GM21526 (cell line): ENCODE measurements at regions not wholly inside any gene's neighbourhood (a gene's known extent, or its start where the extent isn't known, plus 50 kb on each side); places are given as distances from the start of the nearest gene placed in this dataset.
"Not testable (repeated sequence)": the region's sequence is repeated elsewhere in the genome, so short reads cannot be mapped to it uniquely, and the experiment has no call there.

ENCODE experiments used
- ATAC-seq: cut with Tn5 transposase; IDR thresholded peaks from one replicate; pipeline ENCODE4 v1.9.1; 2021; ENCODE audit warnings: moderate library complexity; ENCODE audit not compliant: unreplicated experiment, low FRiP score

DNA sequence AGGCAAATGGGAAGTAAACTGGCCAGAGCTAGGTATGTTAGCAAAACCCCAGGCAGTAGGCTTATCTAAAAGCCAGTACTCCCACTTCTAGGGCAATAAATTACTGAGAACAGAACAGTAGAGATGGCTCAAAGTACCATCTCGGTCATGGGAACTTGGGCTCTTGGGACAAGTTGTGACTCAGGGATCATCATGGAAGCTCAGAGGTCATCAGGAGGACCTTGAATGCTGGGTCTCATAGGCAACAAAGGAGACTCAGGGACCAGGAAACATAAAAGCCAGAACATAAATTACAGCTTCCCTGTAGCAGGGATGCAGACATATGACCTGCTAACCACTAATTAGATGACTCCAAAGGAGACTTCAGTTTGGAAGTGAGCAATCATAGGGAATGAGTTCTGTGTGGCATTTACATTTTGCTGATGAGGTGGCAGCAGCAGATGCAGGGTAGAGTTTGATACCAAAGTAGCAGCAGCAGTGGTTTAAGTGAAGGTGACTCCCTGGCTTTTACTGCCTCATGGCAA lies 97.6 kb upstream of the SCAF11 start:
- no peak for ATAC-seq

DNA sequence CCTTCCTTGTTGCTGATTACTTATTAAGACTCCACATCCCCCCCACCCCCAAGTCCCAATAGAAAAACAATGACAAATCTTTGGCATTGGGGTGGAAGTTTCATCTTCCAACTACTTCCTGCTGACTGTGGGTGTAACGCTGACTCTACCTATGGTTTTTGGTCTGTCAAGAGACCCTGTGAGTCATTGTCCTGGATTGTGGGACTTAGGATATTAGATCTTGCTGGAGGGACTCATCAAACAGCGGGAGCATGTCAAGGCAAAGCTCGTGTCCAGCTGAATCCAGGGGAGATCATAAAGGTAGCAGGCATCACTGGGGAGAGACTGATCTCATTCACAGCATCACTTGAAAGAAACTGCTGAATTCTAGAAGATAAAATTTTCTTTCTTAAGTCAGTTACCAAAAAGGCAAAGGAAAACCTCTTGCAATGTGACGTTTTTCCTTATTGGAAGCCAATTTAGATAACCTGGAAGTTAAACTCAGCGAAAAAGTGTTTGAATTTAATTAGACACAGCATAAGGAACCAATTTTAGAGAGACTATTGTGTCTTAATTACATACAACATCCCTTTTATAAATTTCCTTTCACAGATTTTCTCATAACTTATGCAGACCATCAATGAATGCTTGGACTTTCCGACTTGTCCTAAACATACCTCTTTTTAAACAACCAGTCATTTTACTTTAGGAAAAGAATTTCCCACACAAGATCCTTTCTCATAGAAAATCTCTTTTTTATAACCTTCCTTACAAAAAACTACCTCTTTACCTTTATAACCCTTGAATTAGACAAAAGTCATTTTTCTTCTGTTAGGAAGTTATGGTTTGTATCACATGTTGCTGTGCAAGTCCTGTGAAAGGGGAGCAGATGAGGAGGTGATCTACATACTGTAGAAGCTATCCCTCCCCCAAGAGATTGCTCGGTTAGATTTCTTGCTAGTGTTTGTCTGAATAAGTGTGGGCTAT lies 94.6 kb upstream of the SCAF11 start:
- no peak for ATAC-seq

DNA sequence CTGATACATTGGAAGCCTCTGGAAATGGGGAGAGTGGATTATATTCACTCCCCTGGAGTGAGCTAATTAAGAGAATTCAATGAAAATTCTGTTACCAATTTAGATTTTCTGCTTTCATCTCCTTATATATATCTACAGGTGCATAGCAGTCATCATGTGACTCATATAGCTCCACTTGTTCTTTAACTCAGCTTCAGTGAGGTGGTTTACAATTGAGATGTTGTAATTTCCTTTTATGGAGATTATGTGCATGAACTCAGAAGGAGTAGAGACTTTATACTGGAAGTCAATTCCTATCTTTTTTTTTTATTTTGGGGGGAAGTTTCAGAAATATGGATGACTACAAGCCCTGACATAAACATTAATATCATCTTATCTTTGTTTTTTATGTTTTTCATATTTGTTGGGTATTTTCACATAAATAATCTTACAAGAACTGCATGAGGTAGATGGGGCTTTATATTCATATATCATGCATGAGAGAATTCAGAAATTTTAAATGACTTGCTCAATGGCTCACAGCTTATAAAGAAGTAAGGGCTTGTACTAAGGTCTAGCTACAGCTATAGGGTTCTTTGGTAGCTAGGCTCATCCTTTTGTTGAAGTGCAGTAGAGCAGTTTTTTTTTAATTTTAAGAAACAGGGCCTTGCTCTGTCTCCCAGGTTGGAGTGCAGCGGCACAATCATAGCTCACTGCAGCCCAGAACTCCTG lies 92.3 kb upstream of the SCAF11 start:
- ATAC-seq = no peak

DNA sequence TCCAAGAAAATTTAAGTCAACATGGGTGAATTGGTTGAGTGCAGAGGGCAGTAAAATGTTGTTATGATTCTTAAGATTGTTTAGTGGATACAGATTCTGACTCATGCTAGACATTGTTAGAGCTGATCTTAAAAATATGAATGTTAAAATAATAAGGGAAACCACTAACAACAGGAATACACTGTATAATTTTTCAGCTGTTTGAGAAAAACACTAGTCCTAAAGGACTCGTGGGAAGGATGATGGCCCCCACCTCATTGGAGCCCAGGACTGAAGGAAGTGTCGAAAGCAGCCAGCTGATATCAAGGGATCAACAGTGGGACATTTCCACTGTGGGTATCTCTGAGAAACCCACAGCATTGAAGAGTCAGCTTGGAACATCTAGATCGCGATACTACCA lies 82.9 kb upstream of the SCAF11 start:
- no peak for ATAC-seq

DNA sequence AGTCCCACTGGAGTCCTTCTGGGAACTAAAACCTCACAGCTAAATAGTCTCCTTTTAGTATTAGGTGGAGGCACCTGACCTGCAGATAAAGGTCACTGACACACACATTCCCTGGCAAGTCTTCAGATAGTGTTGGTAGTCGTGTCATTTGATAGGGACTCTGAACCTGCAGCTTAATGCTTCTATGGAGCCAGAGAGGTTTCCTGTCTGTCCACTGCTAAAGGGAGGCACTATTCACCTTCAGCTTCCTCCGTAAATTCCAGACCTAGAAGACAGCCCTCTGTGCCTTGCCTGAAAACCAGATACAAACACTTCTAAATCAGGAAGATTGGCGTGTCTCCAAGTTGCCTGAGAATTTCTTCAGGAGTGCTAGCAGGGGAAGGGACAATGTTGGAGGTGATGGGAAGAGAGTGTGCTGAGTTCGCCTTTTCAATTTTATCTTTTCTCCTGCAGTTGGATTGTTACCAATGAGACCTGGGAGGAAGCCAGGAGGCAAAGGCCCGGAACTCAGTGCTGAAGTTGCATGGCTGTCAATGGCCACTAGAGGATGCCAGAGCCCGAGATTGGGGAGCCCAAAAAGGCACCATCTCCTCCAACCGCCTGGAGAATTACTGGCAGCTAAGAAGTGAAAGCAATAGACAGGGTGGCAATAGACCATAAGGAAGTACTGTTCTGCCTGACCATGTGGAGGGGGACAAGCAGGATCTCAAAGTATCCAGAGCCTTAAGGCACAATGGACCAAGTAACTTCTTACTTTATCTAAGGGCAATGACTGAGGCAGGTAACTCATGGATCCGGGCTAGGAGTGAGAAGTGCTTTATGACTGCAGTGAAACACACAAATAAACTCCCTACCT lies 81.6 kb upstream of the SCAF11 start:
- ATAC-seq = peak; percentile 93

DNA sequence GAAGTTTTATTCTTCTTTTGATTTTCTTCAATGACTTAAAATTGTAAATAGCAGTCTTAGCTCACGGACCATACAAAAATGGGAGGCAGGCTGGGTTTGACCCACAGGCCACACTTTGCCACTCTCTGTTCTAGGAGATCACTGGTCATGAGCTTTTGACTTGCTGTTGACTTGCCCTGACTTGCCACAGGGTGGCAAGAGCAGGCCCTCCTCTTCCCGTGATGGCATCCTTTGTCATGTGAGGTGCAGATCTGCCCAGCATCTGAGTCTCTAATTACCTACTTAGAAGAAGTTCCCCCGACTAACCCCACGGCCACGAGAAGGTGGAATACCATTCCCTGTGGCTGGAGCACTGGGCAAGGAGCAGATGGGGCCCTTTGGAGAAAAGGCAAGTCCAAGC lies 81.0 kb upstream of the SCAF11 start:
- ATAC-seq = no peak

DNA sequence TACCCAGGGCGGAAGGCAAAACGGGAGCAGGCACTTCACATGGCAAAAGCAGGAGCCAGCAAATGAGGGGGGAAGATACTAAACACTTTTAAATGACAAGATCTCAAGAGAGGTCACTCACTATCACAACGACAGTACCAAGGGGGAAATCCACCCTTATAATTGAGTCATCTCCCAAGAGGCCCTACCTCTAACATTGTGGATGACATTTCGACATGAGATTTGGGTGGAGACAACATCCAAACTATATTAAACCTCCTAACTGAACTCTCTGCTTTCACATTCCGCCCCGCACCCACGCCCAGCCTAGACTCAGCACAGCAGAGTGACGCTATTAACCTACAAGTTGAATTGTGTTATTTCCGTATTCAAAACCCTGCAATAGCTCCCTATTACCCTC lies 76.7 kb upstream of the SCAF11 start:
- no peak for ATAC-seq

DNA sequence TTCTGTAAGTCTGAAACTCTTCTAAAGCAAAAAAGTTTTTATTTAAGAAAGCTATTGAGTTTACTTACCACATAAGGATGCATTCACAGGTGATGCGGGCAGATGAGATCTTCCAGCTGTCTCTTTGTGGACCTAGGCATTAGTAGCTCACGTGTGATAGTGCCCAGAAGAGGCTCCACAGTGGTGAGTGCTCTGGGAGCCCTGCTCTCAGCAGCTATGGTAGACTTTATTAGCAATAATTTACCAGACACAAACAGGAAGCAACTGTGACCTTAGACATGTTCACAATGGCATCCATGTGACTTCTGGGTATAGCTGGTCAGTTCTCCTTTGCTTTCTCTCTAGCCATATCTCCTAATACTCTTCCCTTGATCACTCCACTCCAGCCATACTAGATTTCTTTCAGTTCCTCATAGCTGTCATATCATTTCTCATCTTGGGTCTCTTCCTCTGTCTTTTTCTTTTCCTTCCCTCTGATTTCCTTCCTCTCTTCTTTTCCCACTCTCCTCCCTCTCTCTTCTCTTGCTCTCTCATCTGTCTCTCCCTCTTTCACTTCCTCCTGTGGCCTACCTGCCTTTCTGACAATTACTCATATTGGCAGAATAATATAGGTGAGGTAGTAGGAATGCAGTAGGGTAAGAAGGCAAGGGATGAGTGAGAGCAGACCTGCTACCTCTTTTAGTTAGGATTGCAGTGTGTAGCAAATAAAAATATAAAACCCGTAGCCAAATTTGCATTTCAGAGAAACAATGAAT lies 75.2 kb upstream of the SCAF11 start:
- ATAC-seq = peak; percentile 54

DNA sequence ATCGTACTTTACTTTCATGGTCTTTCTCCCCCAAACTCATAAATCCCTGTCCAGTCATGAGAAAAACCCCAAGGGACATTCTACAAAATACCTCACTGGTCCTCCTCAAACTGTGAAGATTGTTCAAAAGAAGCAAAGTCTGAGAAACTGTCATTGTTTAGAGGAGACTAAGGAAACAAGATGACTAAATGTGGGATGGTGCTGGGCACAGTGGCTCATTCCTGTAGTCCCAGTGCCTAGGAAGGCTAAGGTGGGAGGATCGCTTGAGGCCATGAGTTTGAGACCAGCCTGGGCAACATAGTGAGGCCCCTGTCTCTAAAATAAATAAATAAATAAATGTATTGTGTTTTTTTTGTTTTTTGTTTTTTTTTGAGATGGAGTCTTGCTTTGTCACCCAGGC lies 74.2 kb upstream of the SCAF11 start:
- no peak for ATAC-seq

DNA sequence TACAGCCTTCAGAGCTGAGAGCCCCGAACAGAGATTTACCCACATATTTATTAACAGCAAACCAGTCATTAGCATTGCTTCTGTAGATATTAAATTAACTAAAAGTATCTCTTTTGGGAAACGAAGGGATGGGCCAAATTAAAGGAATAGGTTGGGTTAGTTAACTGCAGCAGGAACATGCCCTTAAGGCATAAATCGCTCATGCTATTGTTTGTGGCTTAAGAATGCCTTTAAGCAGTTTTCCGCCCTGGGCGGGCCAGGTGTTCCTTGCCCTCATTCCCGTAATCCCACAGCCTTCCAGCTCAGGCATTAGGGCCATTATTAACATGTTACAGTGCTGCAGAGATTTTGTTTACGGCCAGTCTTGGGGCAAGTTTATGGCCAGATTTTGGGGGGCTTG lies 68.3 kb upstream of the SCAF11 start:
- not testable (repeated sequence) for ATAC-seq

DNA sequence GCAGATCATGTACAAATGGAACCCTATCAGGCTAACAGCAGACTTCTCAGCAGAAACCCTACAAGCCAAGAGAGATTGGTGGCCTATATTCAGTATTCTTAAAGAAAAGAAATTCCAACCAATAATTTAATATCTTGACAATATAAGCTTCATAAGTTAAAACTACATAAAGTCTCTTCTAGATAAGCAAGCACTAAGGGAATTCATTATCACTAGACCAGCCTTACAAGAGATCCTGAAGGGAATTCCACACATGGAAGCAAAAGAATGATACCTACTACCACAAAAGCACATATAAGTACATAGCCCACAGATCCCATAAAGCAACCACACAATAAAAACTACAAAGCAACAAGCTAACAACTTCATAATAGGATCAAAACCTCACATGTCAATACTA lies 60.4 kb upstream of the SCAF11 start:
- ATAC-seq = no peak

DNA sequence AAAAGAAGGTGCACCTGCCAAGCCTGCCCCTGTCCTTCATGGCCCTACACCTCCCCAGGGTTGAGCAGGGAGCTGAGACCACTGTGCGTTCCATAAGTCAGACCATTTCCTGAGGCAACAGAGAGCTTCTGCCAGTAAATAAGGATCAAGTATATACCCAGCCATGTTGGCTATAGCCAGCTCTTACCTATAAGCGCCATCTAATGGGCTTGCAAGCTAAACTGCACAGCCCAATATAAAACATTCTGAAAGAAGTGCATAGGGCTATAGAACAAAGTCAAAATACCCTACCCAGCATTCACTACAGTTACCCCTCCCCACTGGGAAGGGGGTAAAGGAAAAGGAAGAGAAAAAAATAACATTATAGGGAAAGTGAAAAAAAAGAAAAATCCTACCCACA lies 59.3 kb upstream of the SCAF11 start:
- ATAC-seq = no peak

DNA sequence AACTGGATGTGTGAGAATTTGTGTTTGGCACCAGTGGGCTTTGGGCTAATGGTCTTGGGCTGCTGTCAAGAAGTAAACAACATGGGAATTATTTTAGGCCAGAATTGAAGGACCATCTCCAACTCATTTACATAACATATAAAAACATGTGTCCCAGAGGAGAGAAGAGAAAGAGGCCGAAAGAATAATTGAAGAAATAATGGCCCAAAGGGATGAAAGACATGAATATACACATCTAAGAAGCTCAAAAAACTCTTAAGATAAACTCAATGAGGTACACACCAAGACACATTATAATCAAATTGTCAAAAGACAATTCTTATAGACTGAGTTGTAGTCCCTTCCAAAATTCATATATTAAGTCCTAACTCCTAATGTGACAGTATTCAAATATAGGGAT lies 56.1 kb upstream of the SCAF11 start:
- ATAC-seq = no peak

DNA sequence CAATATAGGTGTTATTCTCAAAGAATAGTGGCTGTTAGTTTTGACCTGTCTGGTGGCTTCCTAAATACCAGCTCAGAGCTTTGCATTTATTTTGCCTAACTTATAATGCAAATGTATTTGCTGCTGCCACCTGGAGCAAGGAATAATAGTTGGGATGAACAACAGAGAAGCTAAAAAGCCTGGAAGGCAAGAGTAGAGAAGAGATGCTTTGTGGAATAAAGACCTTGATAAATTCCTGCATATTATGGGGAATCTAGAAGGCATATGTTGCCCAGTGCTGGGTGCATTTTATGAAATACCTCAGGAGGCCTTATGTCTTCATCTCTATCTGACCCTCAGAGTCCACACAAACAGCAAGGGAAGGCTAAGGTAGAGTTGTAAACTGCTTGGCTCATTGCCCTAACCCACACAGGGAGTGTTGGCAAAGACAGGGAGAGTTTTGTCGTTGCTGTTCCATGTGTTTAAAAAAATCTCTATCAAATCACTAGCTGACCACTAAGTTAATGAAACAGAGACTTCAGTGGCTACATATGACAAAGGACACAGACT lies 53.7 kb upstream of the SCAF11 start:
- no peak for ATAC-seq
